GM19324 (cell line): ENCODE measurements at regions not wholly inside any gene's neighbourhood (a gene's known extent, or its start where the extent isn't known, plus 50 kb on each side); places are given as distances from the start of the nearest gene placed in this dataset.

Experiments used
- ATAC-seq: cut with Tn5 transposase; IDR thresholded peaks from one replicate; pipeline ENCODE4 v1.9.1; 2021; ENCODE audit warnings: mild to moderate bottlenecking, moderate library complexity; ENCODE audit not compliant: unreplicated experiment, low FRiP score

GRCh38 chr13:97627566-97627965, 193.6 kb downstream of the RAP2A start:
- ATAC-seq, result no peak

- no peak for ATAC-seq
Measured at GRCh38 chr13:97629601-97630272, 195.8 kb downstream of the RAP2A start.

- no peak for ATAC-seq
Measured at GRCh38 chr13:97630725-97631124, 196.8 kb downstream of the RAP2A start.

- peak; percentile 60 for ATAC-seq
Measured at GRCh38 chr13:97631158-97631557, 197.2 kb downstream of the RAP2A start.

DNA sequence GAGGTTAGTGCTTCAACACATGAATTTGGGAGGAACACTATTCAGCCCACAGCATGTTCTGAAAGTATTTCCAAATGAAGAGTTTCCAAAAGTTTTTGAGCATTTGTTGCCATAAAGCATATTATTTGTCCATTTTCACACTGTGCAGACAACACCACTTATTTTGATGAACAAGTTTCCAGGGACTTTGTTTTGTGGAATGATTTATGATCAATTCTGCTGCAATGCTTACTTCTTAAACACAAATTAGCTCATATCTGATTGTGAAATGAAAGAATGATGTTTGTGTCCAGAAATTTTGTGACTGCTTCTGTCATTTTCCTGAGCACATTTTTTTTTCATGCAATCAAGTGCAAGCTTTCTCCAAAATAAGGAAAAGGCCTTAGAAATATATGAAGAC, 205.3 kb downstream of the RAP2A start:
- no peak for ATAC-seq

DNA sequence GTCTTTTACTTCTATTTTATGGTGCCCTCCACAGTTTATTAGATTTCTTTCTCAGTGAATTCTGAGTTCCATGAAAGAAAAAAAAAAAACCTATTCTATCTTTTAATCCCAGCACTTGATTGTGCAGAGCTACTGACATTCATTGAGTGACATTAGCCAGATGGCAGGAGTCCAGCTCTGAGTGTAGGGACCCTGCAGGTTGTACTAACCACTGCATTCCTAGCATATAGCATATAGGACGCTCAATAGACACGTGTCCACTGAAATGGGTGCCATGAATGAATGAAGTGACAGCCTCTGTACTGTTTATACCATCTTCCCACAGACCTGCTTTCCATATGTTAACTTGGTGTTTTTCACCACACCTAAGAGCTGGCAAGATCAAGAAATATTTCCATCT, 206.3 kb downstream of the RAP2A start:
- ATAC-seq, result no peak

GRCh38 chr13:97648171-97648880, 214.4 kb downstream of the RAP2A start:
- ATAC-seq, result no peak

GRCh38 chr13:97648881-97649224, 214.9 kb downstream of the RAP2A start:
- ATAC-seq, result no peak

DNA sequence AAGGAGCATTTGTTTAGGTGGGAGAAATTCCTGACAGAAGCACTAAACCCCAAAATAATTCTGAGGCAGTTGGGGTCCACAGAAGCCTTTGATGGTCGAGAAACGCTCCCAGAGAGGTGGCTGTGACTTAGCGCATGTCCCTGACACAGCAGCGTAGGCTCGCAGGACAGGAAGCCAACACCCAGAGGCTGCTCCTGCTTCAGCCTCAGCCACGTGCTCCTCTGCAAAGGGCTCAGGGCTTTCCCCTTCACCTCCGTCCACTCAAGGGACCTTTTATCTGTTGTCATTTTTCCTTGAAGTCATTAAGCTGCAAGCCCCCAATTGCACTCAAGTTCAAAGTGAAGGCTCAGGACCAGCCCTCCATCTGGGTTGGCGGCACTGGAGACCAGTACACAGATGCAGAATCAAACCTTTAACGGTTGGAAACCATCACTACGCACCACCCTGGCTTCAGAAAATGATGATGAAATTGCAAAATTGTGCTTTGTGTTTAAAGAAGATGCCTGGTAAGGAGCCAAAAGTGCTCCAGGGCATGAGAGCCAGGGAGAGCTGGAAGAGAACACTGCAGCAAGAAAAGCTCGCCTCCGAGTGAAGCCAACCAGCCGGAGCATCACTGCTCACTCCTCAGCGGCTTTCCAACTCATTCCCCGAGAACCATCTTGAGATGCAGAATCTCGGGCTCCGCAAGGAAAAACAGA, 219.6 kb downstream of the RAP2A start:
- ATAC-seq, result no peak

- ATAC-seq, result no peak
Measured at GRCh38 chr13:97654236-97654635, 220.3 kb downstream of the RAP2A start.

GRCh38 chr13:97658556-97658955, 224.6 kb downstream of the RAP2A start:
- ATAC-seq, result no peak

- no peak for ATAC-seq
Measured at GRCh38 chr13:97659602-97660001, 225.6 kb downstream of the RAP2A start.

GRCh38 chr13:97660594-97661260, 226.8 kb downstream of the RAP2A start:
- ATAC-seq, result no peak

DNA sequence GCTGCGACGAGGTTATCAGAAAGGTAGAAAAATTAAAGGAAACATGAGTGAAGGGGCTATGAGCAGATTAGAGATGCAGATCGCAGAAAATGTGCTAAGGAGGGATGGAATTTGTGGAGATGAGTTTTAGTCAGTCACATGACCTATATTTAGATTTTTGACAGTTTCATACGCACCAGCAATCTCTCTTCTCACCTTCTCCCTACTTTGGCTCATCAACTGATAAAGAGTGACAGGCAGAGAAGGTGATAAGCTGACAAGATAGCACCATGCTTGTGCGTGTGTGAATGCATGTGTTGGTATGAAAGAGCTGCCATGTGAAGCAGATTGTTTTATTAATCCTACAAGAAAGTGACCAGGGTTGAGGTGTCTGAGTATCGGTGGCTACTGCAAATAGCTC, 252.6 kb downstream of the RAP2A start:
- ATAC-seq, result no peak

DNA sequence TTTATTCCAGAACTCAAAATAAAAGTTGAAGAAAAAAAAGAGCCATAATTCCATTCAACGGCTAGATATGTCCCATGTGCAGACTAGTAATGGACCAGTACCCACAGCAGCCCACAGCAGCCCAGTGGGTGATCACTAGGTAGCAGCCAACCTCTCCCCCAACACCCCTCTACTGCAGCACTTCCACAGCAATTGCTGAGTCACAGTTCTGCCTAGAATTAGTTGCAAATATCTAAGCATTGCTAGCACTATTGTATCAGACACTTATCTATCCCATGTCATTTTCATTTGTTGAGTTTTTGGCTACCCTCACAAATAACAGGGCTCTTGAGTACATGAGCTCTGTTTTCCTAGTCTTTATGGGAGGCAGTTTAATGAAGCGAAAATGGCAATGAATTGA, 258.7 kb downstream of the RAP2A start:
- ATAC-seq, result no peak

- ATAC-seq, result no peak
Measured at GRCh38 chr13:97695684-97696083, 257.8 kb upstream of the IPO5 start.

- ATAC-seq, result no peak
Measured at GRCh38 chr13:97696921-97697320, 256.6 kb upstream of the IPO5 start.

- no peak for ATAC-seq
Measured at GRCh38 chr13:97700306-97700848, 253.1 kb upstream of the IPO5 start.

DNA sequence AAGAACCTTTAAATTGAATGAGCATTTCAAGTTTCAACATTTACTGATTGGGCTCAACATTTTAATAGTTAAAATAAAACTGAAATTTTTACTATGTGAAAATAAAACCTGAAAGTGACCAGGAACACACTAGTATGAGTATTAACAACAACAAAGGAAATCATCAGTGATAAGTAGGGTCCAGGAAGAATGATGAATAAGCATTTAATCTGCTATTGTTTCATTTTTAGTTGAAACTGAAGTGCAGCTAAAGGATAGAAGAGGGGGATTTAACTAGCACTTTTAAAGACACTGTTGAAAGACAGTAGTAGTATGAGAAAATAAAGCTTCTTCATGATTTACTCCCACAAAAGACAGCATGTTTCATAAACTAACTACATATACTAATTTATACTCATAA, 250.9 kb upstream of the IPO5 start:
- no peak for ATAC-seq

DNA sequence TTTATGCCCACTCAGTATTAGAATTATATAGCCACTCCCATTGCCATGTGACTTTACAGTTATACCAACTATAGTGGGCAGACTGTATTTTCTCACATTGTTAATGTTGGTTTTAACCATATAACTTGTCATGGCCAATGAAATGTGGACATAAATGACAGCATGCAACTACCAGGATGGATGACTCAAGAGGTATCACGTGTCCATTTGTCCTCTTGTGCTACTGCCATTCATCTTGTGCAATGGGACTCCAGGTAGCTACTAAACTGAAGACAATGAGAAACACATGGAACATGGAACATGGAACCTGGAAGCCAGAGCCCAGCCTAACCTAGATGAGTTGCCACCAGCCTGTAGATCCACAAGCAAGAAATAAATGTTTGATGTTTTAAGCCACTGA, 242.7 kb upstream of the IPO5 start:
- no peak for ATAC-seq

- no peak for ATAC-seq
Measured at GRCh38 chr13:97712770-97713169, 240.7 kb upstream of the IPO5 start.
